PC-3 (cell line): ENCODE measurements at regions not wholly inside any gene's neighbourhood (a gene's known extent, or its start where the extent isn't known, plus 50 kb on each side); places are given as distances from the start of the nearest gene placed in this dataset.

Experiments used
- ATAC-seq: fragments of 200-7000 bp; cut with Tn5 transposase; 2 replicates; pipeline ENCODE4 v1.9.1; 2020; ENCODE audit warnings: mild to moderate bottlenecking, moderate library complexity
- BruUV-seq: library from RNA; stranded (reverse); fragments of 400-500 nt; replicated peaks from 2 replicates; lab custom pipeline; 2021; lab: Mats Ljungman, UMichigan
- CTCF ChIA-PET: fragments of 300-600 bp; sonication (Branson Sonifier 250); formaldehyde crosslinking; loops from one replicate; lab custom pipeline; 2022; ENCODE audit warnings: antibody characterized with exemption; lab: Charles Lee
- POLR2A ChIA-PET: fragments of 300-600 bp; sonication (Branson Sonifier 250); formaldehyde crosslinking; loops from one replicate; lab custom pipeline; 2022; ENCODE audit warnings: antibody characterized with exemption; ENCODE audit not compliant: unreplicated experiment; lab: Charles Lee
- DNase-seq: peaks from one replicate; pipeline ENCODE4 v3.0.0-alpha.2; 2015
- H2AFZ ChIP-seq: fragments of 300-600 bp; sonication (generic); 2 replicates; pipeline ENCODE4 v1.6.0; 2016; ENCODE audit warnings: antibody characterized with exemption, low read length
- H3F3A ChIP-seq: fragments of 300-600 bp; sonication (generic); one replicate; pipeline ENCODE4 v1.6.0; 2017; ENCODE audit warnings: antibody characterized with exemption, low read length, control low read depth, mild to moderate bottlenecking; ENCODE audit not compliant: unreplicated experiment
- H3K27ac ChIP-seq: fragments of 300-600 bp; sonication (generic); 2 replicates; pipeline ENCODE4 v1.5.1; 2016; ENCODE audit warnings: mild to moderate bottlenecking, low read length
- H3K27me3 ChIP-seq: fragments of 300-600 bp; sonication (generic); 2 replicates; pipeline ENCODE4 v1.6.1; 2016; ENCODE audit warnings: low read length, mixed read lengths
- H3K36me3 ChIP-seq: fragments of 300-600 bp; sonication (generic); 2 replicates; pipeline ENCODE4 v1.6.1; 2016; ENCODE audit warnings: low read depth, mixed run types, low read length, mixed read lengths
- H3K4me1 ChIP-seq: fragments of 300-600 bp; sonication (generic); 2 replicates; pipeline ENCODE4 v1.5.1; 2016; ENCODE audit warnings: low read length; ENCODE audit not compliant: insufficient read depth
- H3K4me2 ChIP-seq: fragments of 300-600 bp; sonication (generic); 2 replicates; pipeline ENCODE4 v1.6.0; 2016; ENCODE audit warnings: low read length
- H3K4me3 ChIP-seq: fragments of 300-600 bp; sonication (generic); 2 replicates; pipeline ENCODE4 v1.5.1; 2016; ENCODE audit warnings: mild to moderate bottlenecking, low read length, mixed read lengths
- H3K79me2 ChIP-seq: fragments of 300-600 bp; sonication (generic); 2 replicates; pipeline ENCODE4 v1.6.1; 2017; ENCODE audit warnings: low read length, mixed read lengths
- H3K9ac ChIP-seq: fragments of 300-600 bp; sonication (generic); 2 replicates; pipeline ENCODE4 v1.6.0; 2016; ENCODE audit warnings: mild to moderate bottlenecking, low read length
- H3K9me2 ChIP-seq: fragments of 300-600 bp; sonication (generic); replicated peaks from 2 replicates; pipeline ENCODE4 v1.6.1; 2016; ENCODE audit warnings: mixed run types, low read length, mixed read lengths
- H3K9me3 ChIP-seq: fragments of 300-600 bp; sonication (generic); 2 replicates; pipeline ENCODE4 v1.6.1; 2016; ENCODE audit warnings: low read length, mixed read lengths
- H4K20me1 ChIP-seq: fragments of 300-600 bp; sonication (generic); 2 replicates; pipeline ENCODE4 v1.6.1; 2016; ENCODE audit warnings: low read length, mixed read lengths
- CTCF ChIP-seq: fragments of 300-600 bp; sonication (generic); conservative IDR thresholded peaks from 2 replicates; pipeline ENCODE4 v1.5.1; 2017; ENCODE audit warnings: antibody characterized with exemption, low read depth, mild to moderate bottlenecking, low read length
- EZH2 ChIP-seq: fragments of 300-600 bp; sonication (generic); IDR thresholded peaks from one replicate; pipeline ENCODE4 v1.6.1; 2017; ENCODE audit warnings: antibody characterized with exemption, mild to moderate bottlenecking, low read length; ENCODE audit not compliant: unreplicated experiment
- EZH2phosphoT487 ChIP-seq: fragments of 300-600 bp; sonication (generic); IDR thresholded peaks from 2 replicates; pipeline ENCODE4 v1.6.1; 2018; ENCODE audit warnings: mild to moderate bottlenecking, antibody characterized with exemption, low read length, borderline replicate concordance
- intact Hi-C: fragments of 100-400 bp; cut with micrococcal nuclease; formaldehyde crosslinking; loops from 2 replicates; pipeline ENCODE4 v1.9.0; 2023

GRCh38 chrX:114365065-114365834, 218.6 kb upstream of the HTR2C start:
- ChIA-PET CTCF (no interaction called here), POLR2A (no interaction called here)
- DNase-seq: no peak
- Histone ChIP-seq H3K27ac (no peak overlapping the region), H3K4me3 (no peak overlapping the region), H3K9ac (no peak overlapping the region), H2AFZ (no peak overlapping the region), H3F3A (no peaks in the 10 kb centered on the region), H3K4me2 (no peak overlapping the region), H3K79me2 (no peaks in the 10 kb centered on the region), H3K4me1 (no peaks in the 10 kb centered on the region), H3K27me3 (no peaks in the 10 kb centered on the region), H4K20me1 (no peaks in the 10 kb centered on the region), H3K9me3 (no peaks in the 10 kb centered on the region), H3K36me3 (no peaks in the 10 kb centered on the region), H3K9me2 (no peaks in the 10 kb centered on the region)
- intact Hi-C loops: no loop called here
- ATAC-seq: no peak
- BruUV-seq: no TSS peak
- TF ChIP-seq EZH2phosphoT487 (no peak), CTCF (no peak), EZH2 (no peak)

- Histone ChIP-seq H3K9ac (no peak overlapping the region), H3K79me2 (no peaks in the 10 kb centered on the region), H3K9me3 (no peaks in the 10 kb centered on the region), H3K4me3 (no peak overlapping the region), H3K36me3 (no peaks in the 10 kb centered on the region), H3K27me3 (no peaks in the 10 kb centered on the region), H3K4me2 (no peak overlapping the region), H2AFZ (no peak overlapping the region), H3F3A (no peaks in the 10 kb centered on the region), H3K9me2 (no peaks in the 10 kb centered on the region), H3K27ac (no peak overlapping the region), H4K20me1 (no peaks in the 10 kb centered on the region), H3K4me1 (no peaks in the 10 kb centered on the region)
- intact Hi-C loops: no loop called here
- ChIA-PET POLR2A (no interaction called here), CTCF (no interaction called here)
- no TSS peak for BruUV-seq
- DNase-seq: no peak
- ATAC-seq: no peak
- TF ChIP-seq EZH2 (no peak), EZH2phosphoT487 (no peak), CTCF (no peak)
Measured at GRCh38 chrX:114372937-114373336, 210.9 kb upstream of the HTR2C start.

GRCh38 chrX:114390251-114390796, 193.6 kb upstream of the HTR2C start:
- no peaks in the 10 kb centered on the region for H4K20me1 ChIP-seq
- BruUV-seq: no TSS peak
- H3K4me1 ChIP-seq: no peaks in the 10 kb centered on the region
- DNase-seq (no peak), ATAC-seq (no peak)
- H3F3A ChIP-seq: no peaks in the 10 kb centered on the region
- intact Hi-C loops: no loop called here
- no peak overlapping the region for H3K4me3 ChIP-seq
- H3K9me2 ChIP-seq: no peaks in the 10 kb centered on the region
- ChIA-PET POLR2A (no interaction called here), CTCF (no interaction called here)
- H3K9me3 ChIP-seq: no peaks in the 10 kb centered on the region
- no peaks in the 10 kb centered on the region for H3K79me2 ChIP-seq
- no peaks in the 10 kb centered on the region for H3K27me3 ChIP-seq
- no peak overlapping the region for H3K27ac ChIP-seq
- H3K36me3 ChIP-seq: no peaks in the 10 kb centered on the region
- H3K4me2 ChIP-seq: no peak overlapping the region
- no peak overlapping the region for H3K9ac ChIP-seq
- H2AFZ ChIP-seq: no peak overlapping the region
- TF ChIP-seq EZH2phosphoT487: no peak
- TF ChIP-seq CTCF: no peak
- no peak for TF ChIP-seq EZH2
